CD4-positive, alpha-beta T cell (primary cell): ENCODE measurements at regions not wholly inside any gene's neighbourhood (a gene's known extent, or its start where the extent isn't known, plus 50 kb on each side); places are given as distances from the start of the nearest gene placed in this dataset.

ENCODE experiments used
- ATAC-seq: fragments of 200-7000 bp; cut with Tn5 transposase; one replicate; pipeline ENCODE4 v1.10.0; 2022; ENCODE audit warnings: mild to moderate bottlenecking; ENCODE audit not compliant: poor library complexity
- CTCF ChIA-PET: fragments of 350-600 bp; sonication (Branson Sonifier 250); formaldehyde crosslinking; loops from one replicate; lab custom pipeline; 2021; ENCODE audit warnings: antibody characterized with exemption, inconsistent platforms; lab: Charles Lee
- POLR2A ChIA-PET: fragments of 350-600 bp; sonication (Branson Sonifier 250); formaldehyde crosslinking; loops from one replicate; lab custom pipeline; 2021; ENCODE audit warnings: antibody characterized with exemption, inconsistent platforms; lab: Charles Lee
- DNase-seq, 14 experiments: peaks; one replicate each; pipeline ENCODE4 v3.0.0-alpha.2; 2013 to 2020; ENCODE audit warnings: mixed read lengths in 2 of 14
- H3K27ac ChIP-seq, 2 donors: one replicate each; pipeline versions ENCODE4 v1.5.1 to v1.7.0; 2013; ENCODE audit warnings: low read length in 2 of 2, low read depth in 1 of 2, mild to moderate bottlenecking in 1 of 2
- H3K27me3 ChIP-seq, 2 experiments: 1 replicate in 1 of 2; 2 replicates in 1 of 2; pipeline versions ENCODE4 v1.6.1 to v1.7.0; 2013; ENCODE audit warnings: low read length in 2 of 2, control low read depth in 1 of 2, mild to moderate bottlenecking in 1 of 2, moderate library complexity in 1 of 2; ENCODE audit not compliant: insufficient read depth in 2 of 2, control insufficient read depth in 1 of 2
- H3K36me3 ChIP-seq: one replicate; pipeline ENCODE4 v1.6.1; 2013; ENCODE audit warnings: low read length, control low read depth; ENCODE audit not compliant: insufficient read depth
- H3K4me1 ChIP-seq: one replicate; pipeline ENCODE4 v1.6.1; 2013; ENCODE audit warnings: low read length, control low read depth; ENCODE audit not compliant: insufficient read depth
- H3K4me3 ChIP-seq: one replicate; pipeline ENCODE4 v1.5.1; 2013; ENCODE audit warnings: mild to moderate bottlenecking, low read length, moderate library complexity
- H3K9me3 ChIP-seq, 2 experiments: 1 replicate in 1 of 2; 2 replicates in 1 of 2; pipeline versions ENCODE4 v1.6.1 to v1.7.0; 2013; ENCODE audit warnings: low read length in 2 of 2, mild to moderate bottlenecking in 2 of 2, control low read depth in 1 of 2, moderate library complexity in 1 of 2; ENCODE audit not compliant: control insufficient read depth in 1 of 2, insufficient read depth in 1 of 2
- H3K27ac Mint-ChIP-seq: one replicate; pipeline ENCODE4 v1.8.0; 2020; ENCODE audit warnings: mixed read lengths
- H3K27me3 Mint-ChIP-seq: one replicate; pipeline ENCODE4 v1.8.0; 2021; ENCODE audit warnings: mixed read lengths
- H3K36me3 Mint-ChIP-seq: one replicate; pipeline ENCODE4 v1.8.0; 2021; ENCODE audit warnings: low read depth, mixed read lengths
- H3K4me1 Mint-ChIP-seq: one replicate; pipeline ENCODE4 v1.8.0; 2021; ENCODE audit warnings: low read depth, mixed read lengths
- H3K4me3 Mint-ChIP-seq: one replicate; pipeline ENCODE4 v1.8.0; 2020; ENCODE audit warnings: mild to moderate bottlenecking, mixed read lengths
- H3K9me3 Mint-ChIP-seq: one replicate; pipeline ENCODE4 v1.8.0; 2020; ENCODE audit warnings: mixed read lengths
- CTCF ChIP-seq: fragments of 200-600 bp; IDR thresholded peaks from one replicate; pipeline ENCODE4 v1.8.0; 2022; ENCODE audit warnings: antibody characterized with exemption, mild to moderate bottlenecking
- intact Hi-C, 2 experiments: fragments of 100-400 bp; cut with DNase I in 1 of 2; cut with micrococcal nuclease in 1 of 2; formaldehyde crosslinking; loops; one replicate each; pipeline versions ENCODE4 v1.15.1 to v1.9.0; 2023 to 2025; cut with DNase I, micrococcal nuclease

GRCh38 chr3:115380883-115381572 is 233.9 kb upstream of the ZBTB20 start:
- H3K36me3 Mint-ChIP-seq, result no peaks in the 10 kb centered on the region
- H3K4me1 Mint-ChIP-seq, result no peaks in the 10 kb centered on the region
- POLR2A ChIA-PET, result interaction anchor here (0.6 kb wide), 1 partner anchor 10 kb away, joined by 3 read pairs; no protein-coding TSS in a partner anchor

GRCh38 chr3:115381573-115381912 is 234.5 kb upstream of the ZBTB20 start:
- DNase-seq (no peak), ATAC-seq (no peak)
- ChIA-PET CTCF (no interaction called here), POLR2A (interaction anchor here (0.6 kb wide), 1 partner anchor 10 kb away, joined by 3 read pairs; no protein-coding TSS in a partner anchor)
- no peaks in the 10 kb centered on the region for H3K9me3 Mint-ChIP-seq
- H3K36me3 Mint-ChIP-seq, result no peaks in the 10 kb centered on the region
- no peaks in the 10 kb centered on the region for H3K27me3 ChIP-seq
- intact Hi-C loops, result no loop called here
- H3K4me3 Mint-ChIP-seq, result no peak overlapping the region
- no peaks in the 10 kb centered on the region for H3K27me3 Mint-ChIP-seq
- H3K36me3 ChIP-seq, result no peaks in the 10 kb centered on the region
- no peak overlapping the region for H3K27ac ChIP-seq
- no peaks in the 10 kb centered on the region for H3K9me3 ChIP-seq
- no peak overlapping the region for H3K4me3 ChIP-seq
- H3K27ac Mint-ChIP-seq, result no peak overlapping the region
- TF ChIP-seq CTCF, result no peak
- no peaks in the 10 kb centered on the region for H3K4me1 ChIP-seq
- H3K4me1 Mint-ChIP-seq, result no peaks in the 10 kb centered on the region

More at GRCh38 chr3:115380883-115381572, 233.9 kb upstream of the ZBTB20 start:
- Mint-ChIP-seq H3K27ac (no peak overlapping the region), H3K4me3 (no peak overlapping the region), H3K9me3 (no peaks in the 10 kb centered on the region), H3K27me3 (no peaks in the 10 kb centered on the region)
- H3K27ac ChIP-seq, result no peak overlapping the region
- no peaks in the 10 kb centered on the region for H3K36me3 ChIP-seq
- H3K27me3 ChIP-seq, result no peaks in the 10 kb centered on the region
- DNase-seq (no peak), ATAC-seq (no peak)
- no peaks in the 10 kb centered on the region for H3K4me1 ChIP-seq
- intact Hi-C loops, result no loop called here
- H3K9me3 ChIP-seq, result no peaks in the 10 kb centered on the region
- CTCF ChIA-PET, result no interaction called here
- TF ChIP-seq CTCF, result no peak
- H3K4me3 ChIP-seq, result no peak overlapping the region

- H3K27ac ChIP-seq, result no peak overlapping the region
- Mint-ChIP-seq H3K27ac (no peak overlapping the region), H3K36me3 (no peaks in the 10 kb centered on the region), H3K9me3 (no peaks in the 10 kb centered on the region), H3K4me1 (no peaks in the 10 kb centered on the region), H3K27me3 (no peaks in the 10 kb centered on the region), H3K4me3 (no peak overlapping the region)
- intact Hi-C loops, result no loop called here
- TF ChIP-seq CTCF, result no peak
- H3K36me3 ChIP-seq, result no peaks in the 10 kb centered on the region
- no peaks in the 10 kb centered on the region for H3K4me1 ChIP-seq
- ATAC-seq, result no peak
- H3K9me3 ChIP-seq, result no peaks in the 10 kb centered on the region
- no peak overlapping the region for H3K4me3 ChIP-seq
- CTCF ChIA-PET, result no interaction called here
- no peak for DNase-seq
- POLR2A ChIA-PET, result no interaction called here
- no peaks in the 10 kb centered on the region for H3K27me3 ChIP-seq
These were observed 234.8 kb upstream of the ZBTB20 start for GRCh38 chr3:115381931-115382330.
